ENCODE measurements at regions not wholly inside any gene's neighbourhood (a gene's known extent, or its start where the extent isn't known, plus 50 kb on each side); places are given as distances from the start of the nearest gene placed in this dataset.
A peak's percentile ranks its signal among the peaks of the same experiment; 100 is the strongest.
"Not testable (repeated sequence)": the region's sequence is repeated elsewhere in the genome, so short reads cannot be mapped to it uniquely, and the experiment has no call there.

GRCh38 chr15:35691891-35692867 lies 146.2 kb upstream of the DPH6 start:
- peak overlapping the region in 3 of 21 experiments; percentile 14 to 51 (median 46) for H3K27ac ChIP-seq
- no peak overlapping the region for H3K4me3 ChIP-seq

GRCh38 chr15:35693286-35693685 lies 147.3 kb upstream of the DPH6 start:
- no peak overlapping the region for H3K27ac ChIP-seq
- H3K4me3 ChIP-seq, result no peak overlapping the region

DNA sequence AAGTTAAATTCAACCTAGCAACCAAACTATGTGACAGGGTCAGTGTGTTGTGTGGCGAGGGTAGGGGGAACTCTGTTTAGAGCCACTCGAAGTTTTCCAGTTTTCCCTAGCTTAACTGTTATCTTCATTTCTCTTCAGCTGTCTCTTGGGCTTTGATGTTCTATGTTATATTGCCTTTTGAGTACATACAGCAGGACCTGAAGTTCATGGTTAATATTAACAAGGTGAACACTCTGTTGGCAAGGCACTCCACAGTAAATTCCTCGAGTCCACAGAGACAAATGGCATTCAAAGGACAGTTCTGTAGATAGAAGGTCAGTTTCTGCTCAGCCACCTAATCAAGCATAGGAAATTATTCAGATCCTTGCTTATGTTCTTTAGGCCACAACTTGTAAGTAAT lies 147.9 kb upstream of the DPH6 start:
- no peak overlapping the region for H3K27ac ChIP-seq
- no peak overlapping the region for H3K4me3 ChIP-seq

DNA sequence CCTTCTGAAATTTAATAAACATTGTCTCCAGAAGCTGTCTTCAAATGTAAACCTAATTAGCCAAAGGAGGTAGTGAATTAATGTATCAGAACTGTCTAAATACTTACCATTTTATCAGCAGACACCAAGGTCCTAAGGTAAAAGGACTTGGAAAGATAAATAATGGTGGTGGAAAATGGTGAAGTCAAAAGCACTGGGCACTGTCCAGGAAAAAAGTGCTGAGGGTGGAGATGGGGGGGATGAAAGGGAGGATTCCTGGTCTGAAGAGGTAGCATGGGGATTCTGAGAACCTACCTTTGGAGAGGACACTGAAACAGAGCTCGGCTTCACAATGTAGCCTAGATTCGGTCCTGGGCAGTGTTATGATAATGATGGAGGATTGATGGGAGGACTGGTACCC lies 149.0 kb upstream of the DPH6 start:
- Histone ChIP-seq H3K4me3 (no peak overlapping the region), H3K27ac (no peak overlapping the region)

DNA sequence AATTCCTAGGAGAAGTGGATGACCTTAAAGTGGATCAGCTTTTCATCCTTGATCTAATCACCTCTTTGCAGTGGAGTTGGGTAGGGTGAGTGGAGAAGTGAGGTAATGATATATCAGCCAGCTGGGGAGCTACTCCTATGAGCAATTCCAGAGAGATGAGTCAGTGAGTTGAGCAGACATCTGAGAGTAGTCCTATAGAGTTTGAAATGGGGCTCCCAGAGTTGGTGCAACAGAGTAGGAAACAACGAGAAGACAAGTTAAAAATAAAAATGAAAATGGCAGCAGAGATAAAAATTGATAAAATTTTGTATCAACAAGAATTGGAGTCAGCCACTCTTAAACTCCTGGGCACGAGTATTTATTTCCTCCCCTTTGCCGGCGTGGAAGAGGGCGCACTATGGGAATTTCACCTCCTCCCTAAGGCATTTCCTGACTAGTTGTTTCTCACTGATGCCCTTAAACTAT lies 150.8 kb upstream of the DPH6 start:
- Histone ChIP-seq H3K4me3 (no peak overlapping the region), H3K27ac (peak overlapping the region in 1 of 21 experiments; percentile 29)

GRCh38 chr15:35697549-35698299 lies 151.8 kb upstream of the DPH6 start:
- no peak overlapping the region for H3K4me3 ChIP-seq
- no peak overlapping the region for H3K27ac ChIP-seq

GRCh38 chr15:35698331-35698730 lies 152.4 kb upstream of the DPH6 start:
- no peak overlapping the region for H3K27ac ChIP-seq
- H3K4me3 ChIP-seq, result no peak overlapping the region

GRCh38 chr15:35698966-35699575 lies 153.1 kb upstream of the DPH6 start:
- H3K4me3 ChIP-seq, result no peak overlapping the region
- H3K27ac ChIP-seq, result no peak overlapping the region

DNA sequence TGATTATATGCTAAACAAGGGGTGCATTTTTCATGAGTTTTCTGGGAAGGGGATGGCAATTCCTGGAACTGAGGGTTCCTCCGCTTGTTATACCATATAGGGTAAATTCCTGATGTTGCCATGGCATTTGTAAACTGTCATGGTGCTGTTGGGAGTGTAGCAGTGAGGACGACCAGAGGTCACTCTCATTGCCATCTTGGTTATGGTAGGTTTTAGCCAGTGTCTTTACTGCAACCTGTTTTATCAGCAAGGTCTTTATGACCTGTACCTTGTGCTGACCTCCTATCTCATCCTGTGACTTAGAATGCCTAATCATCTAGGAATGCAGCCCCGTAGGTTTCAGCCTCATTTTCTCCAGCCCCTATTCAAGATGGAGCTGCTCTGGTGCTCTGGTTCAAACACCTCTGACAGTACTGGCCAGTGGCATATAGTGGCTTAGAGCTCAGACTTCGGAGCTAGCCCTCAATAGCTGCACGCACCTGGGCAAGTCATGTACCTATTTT lies 154.2 kb upstream of the DPH6 start:
- H3K27ac ChIP-seq, H3K4me3 ChIP-seq: not testable (repeated sequence)

- H3K27ac ChIP-seq, result no peak overlapping the region
- H3K4me3 ChIP-seq, result no peak overlapping the region
Measured at GRCh38 chr15:35701402-35702046, 155.6 kb upstream of the DPH6 start.

DNA sequence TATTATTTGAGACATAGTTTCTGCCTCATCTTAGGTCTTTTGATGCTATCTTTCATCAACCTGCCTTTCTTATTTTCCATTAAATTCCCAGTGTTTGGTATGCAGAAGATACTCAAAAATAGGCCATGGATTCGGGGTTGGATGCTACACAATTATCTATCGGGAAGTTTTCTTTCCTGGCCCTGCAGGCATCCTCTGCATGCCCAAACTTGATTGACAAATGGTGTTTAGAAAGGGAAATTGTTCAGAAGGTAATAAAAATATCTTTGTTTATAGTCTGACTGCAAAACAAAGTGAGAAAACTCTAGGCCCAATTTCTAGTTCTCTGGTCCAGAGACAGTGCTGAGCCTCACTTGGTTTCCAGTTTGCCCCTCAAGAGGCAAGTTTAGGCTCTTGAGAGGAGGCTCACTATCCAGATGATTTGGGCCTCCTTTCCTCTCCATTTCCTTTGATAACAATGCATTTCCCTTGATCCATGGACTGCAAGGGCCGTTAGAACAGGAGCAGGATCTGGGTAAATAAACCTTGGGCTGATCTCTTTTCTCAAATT lies 157.1 kb upstream of the DPH6 start:
- H3K27ac ChIP-seq, result no peak overlapping the region
- no peak overlapping the region for H3K4me3 ChIP-seq

DNA sequence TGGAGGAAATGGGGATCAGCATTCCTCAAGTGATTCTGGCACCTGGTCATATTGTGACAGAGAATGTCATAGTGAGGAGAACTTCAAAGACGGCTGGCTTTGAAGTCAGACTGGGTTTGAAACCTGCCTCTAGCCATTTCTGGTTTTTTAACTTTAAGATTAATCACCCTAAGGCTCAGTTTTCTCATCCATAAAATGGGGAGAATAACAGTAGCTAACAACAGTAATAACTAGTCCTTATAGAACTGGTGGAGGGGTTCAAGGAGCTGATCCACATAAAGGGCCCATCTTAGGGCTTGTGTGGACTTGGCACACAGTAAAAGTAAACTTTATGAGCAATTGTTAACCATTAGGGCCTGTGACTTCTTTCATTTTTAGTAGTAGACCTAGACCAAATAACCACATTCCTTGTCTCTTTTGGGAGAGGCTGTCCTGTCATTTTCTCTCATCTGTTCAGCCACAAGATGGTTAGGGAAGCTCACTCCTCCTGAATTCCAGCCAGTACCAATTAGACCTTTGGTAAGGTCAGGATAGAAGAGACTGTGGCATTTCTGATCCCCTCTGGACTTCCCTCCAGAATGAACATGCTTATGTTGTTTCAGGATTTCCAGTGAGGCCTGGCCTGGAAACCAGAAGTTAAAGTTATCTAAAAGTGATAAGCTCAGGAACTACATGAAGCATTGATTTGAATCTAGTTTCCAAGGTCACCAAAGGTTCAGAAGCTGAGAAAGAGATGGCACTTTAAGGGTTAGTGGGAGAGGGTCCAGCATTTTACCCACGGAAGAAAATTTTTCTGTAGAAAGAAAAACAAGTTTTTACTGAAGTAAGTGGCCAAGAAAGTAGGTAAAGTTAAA lies 159.3 kb upstream of the DPH6 start:
- Histone ChIP-seq H3K27ac (peak overlapping the region in 1 of 21 experiments; percentile 20), H3K4me3 (no peak overlapping the region)

DNA sequence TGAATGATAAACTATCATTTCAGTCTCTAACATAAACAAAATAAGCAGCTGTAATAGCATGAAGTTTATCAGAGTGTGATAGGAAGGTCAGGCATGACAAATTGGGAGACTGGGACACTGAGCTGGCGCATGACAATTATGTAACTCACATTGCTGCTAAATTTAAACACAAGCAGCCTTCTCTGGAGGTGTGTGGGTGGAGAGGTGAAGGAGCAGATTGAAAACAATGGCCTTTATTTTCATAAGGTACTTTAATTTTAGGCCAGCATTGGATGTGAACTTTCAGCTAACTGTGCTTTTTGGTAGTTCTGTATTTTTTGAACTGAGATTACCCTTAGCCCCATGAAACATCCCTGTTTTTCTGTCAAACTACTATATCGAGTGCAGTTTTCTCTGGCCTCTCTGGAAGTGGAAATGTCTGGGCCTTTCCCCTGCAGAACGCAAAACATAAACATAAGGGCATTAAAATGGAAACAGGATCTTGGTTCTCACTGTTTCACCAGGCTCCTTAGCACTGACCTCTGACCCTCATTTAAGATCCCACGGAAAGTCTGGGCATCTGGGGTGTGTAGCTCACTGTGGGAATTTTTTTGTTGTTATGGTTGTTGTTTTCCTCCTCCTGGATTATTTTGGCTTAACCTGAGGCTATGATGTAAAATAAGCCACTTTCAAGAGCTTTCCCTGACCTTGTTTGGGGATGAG lies 160.1 kb upstream of the DPH6 start:
- Histone ChIP-seq H3K27ac (peak overlapping the region in 1 of 21 experiments; percentile 20), H3K4me3 (no peak overlapping the region)

GRCh38 chr15:35712956-35713355 lies 167.0 kb upstream of the DPH6 start:
- Histone ChIP-seq H3K4me3 (no peak overlapping the region), H3K27ac (no peak overlapping the region)

GRCh38 chr15:35713733-35714132 lies 167.8 kb upstream of the DPH6 start:
- no peak overlapping the region for H3K27ac ChIP-seq

GRCh38 chr15:35717721-35718120 lies 171.8 kb upstream of the DPH6 start:
- no peak overlapping the region for H3K4me3 ChIP-seq
- H3K27ac ChIP-seq, result no peak overlapping the region

More at GRCh38 chr15:35713733-35714132, 167.8 kb upstream of the DPH6 start:
- H3K4me3 ChIP-seq, result no peak overlapping the region

- no peak overlapping the region for H3K4me3 ChIP-seq
- H3K27ac ChIP-seq, result no peak overlapping the region
Measured at GRCh38 chr15:35720019-35720418, 174.1 kb upstream of the DPH6 start.

GRCh38 chr15:35720984-35721383 lies 175.0 kb upstream of the DPH6 start:
- no peak overlapping the region for H3K4me3 ChIP-seq
- H3K27ac ChIP-seq, result no peak overlapping the region
